GM21528 (cell line): ENCODE measurements at regions not wholly inside any gene's neighbourhood (a gene's known extent, or its start where the extent isn't known, plus 50 kb on each side); places are given as distances from the start of the nearest gene placed in this dataset.
"Not testable (repeated sequence)": the region's sequence is repeated elsewhere in the genome, so short reads cannot be mapped to it uniquely, and the experiment has no call there.

Source experiments
- ATAC-seq: cut with Tn5 transposase; IDR thresholded peaks from one replicate; pipeline ENCODE4 v1.9.1; 2021; ENCODE audit warnings: mild to moderate bottlenecking, moderate library complexity; ENCODE audit not compliant: unreplicated experiment, low FRiP score

- no peak for ATAC-seq
Observed at GRCh38 chr5:39779831-39780230, 355.1 kb upstream of the DAB2 start.

- ATAC-seq, result no peak
Observed at GRCh38 chr5:39775797-39776365, 351.1 kb upstream of the DAB2 start.

GRCh38 chr5:39775086-39775796, 350.5 kb upstream of the DAB2 start:
- ATAC-seq, result no peak

- ATAC-seq, result no peak
Observed at GRCh38 chr5:39774605-39775004, 349.8 kb upstream of the DAB2 start.

GRCh38 chr5:39772307-39772706, 347.5 kb upstream of the DAB2 start:
- ATAC-seq, result no peak

GRCh38 chr5:39767916-39768315, 343.1 kb upstream of the DAB2 start:
- ATAC-seq, result no peak

- ATAC-seq, result no peak
Observed at GRCh38 chr5:39765366-39765765, 340.6 kb upstream of the DAB2 start.

GRCh38 chr5:39762761-39763160, 338.0 kb upstream of the DAB2 start:
- no peak for ATAC-seq

GRCh38 chr5:39761199-39761950, 336.6 kb upstream of the DAB2 start:
- ATAC-seq, result no peak

GRCh38 chr5:39760385-39761198, 335.8 kb upstream of the DAB2 start:
- no peak for ATAC-seq

- ATAC-seq, result no peak
Observed at GRCh38 chr5:39759701-39760100, 334.9 kb upstream of the DAB2 start.

- no peak for ATAC-seq
Observed at GRCh38 chr5:39758426-39758825, 333.6 kb upstream of the DAB2 start.

GRCh38 chr5:39757131-39757530, 332.4 kb upstream of the DAB2 start:
- ATAC-seq, result no peak

- no peak for ATAC-seq
Observed at GRCh38 chr5:39755986-39756385, 331.2 kb upstream of the DAB2 start.

GRCh38 chr5:39755452-39755851, 330.7 kb upstream of the DAB2 start:
- ATAC-seq, result no peak

- ATAC-seq, result not testable (repeated sequence)
Observed at GRCh38 chr5:39753747-39754146, 329.0 kb upstream of the DAB2 start.

GRCh38 chr5:39750661-39751060, 325.9 kb upstream of the DAB2 start:
- ATAC-seq, result no peak

GRCh38 chr5:39742916-39743315, 318.1 kb upstream of the DAB2 start:
- ATAC-seq, result no peak

- ATAC-seq, result no peak
Observed at GRCh38 chr5:39740404-39740803, 315.6 kb upstream of the DAB2 start.

- no peak for ATAC-seq
Observed at GRCh38 chr5:39732166-39732565, 307.4 kb upstream of the DAB2 start.

- ATAC-seq, result no peak
Observed at GRCh38 chr5:39730699-39731098, 305.9 kb upstream of the DAB2 start.
